ENCODE measurements at regions not wholly inside any gene's neighbourhood (a gene's known extent, or its start where the extent isn't known, plus 50 kb on each side); places are given as distances from the start of the nearest gene placed in this dataset.

DNA sequence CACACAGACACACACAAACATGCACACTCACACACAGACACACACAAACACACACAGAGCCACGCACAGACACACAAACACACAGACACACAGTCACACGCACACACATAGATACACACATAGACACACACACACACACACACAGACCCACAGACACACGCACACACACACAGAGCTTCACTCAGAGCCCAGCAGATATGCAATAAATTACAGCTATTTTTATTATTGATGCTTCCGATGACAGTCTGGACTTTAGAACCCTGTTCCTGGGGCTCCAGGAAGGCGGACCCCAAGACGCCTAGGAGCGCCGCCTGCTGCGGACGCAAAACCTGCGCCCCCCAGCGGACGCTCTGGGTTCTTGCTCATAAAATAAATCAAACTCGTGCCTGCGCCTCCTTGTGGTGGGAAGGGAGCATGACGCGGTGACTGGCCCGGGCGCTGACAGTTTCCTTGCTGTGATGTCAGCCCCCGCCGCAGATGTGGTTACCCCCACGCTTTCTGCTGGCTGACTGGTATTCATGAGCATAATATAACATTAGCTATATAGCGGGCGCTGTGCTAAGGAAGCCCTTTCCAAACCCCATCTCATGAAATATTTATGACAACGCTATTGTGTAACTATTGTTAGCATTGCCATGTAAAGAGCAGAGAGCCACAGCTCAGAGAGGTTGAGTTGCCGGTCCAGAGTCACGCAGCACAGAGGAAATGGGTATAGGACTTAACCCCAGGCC is 64.4 kb upstream of the TM9SF2 start:
- DNase-seq (ENCODE audit: low spot score): peak; percentile 83

DNA sequence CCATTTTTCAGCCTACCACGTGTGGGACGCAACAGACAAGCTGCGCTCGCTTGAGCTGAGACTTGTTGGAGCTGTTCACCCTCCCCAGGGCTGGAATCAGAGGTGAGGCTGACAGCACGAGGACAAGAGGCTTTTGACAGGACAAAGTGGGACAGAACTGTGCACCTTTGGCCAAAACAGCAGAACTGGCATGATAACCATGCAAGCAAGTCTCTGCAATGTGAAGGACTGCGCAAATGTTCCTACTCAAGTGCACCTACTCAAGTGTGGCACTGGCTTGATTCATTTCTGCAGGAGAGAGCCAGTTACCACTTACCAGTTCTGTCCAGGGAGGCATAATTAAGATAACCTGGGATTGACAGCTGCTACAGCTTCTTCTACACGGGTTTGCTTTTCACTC is 62.2 kb upstream of the TM9SF2 start:
- no peak for DNase-seq (ENCODE audit: low spot score)

DNA sequence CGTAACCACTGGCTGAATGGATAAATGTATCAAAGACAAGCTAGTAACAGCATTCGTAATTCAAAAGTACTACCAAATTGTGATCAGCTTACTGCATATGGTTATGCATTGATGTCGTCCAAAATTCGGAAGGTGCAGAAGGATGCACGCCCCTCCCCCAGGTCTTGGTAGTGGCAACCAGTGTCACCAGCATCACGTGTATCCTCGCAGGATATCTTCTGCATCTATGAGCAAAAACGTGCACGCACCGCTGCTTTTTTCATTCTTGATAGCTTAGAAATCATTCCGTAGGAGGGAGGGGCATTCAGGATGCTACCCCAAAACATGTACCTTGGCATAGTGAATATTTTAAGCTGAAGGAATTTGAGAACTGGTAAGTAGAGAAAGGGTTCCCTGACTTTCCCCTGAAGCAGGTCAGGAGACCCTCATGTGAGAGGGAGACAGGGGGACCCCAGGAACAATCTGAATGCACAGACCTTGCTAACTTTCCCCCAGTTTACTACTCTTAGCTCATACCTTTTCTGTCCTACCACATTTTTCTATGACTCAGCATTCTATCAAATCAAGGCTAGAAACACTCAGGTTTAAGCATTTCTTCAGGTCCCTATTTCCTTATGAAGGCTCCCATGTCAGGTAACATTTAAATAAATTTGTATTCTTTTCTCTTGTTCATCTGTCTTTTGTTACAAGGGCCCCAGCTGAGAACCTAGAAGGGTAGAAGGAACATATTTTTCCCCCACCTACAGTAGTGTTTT is 61.2 kb upstream of the TM9SF2 start:
- DNase-seq (ENCODE audit: low spot score): no peak

DNA sequence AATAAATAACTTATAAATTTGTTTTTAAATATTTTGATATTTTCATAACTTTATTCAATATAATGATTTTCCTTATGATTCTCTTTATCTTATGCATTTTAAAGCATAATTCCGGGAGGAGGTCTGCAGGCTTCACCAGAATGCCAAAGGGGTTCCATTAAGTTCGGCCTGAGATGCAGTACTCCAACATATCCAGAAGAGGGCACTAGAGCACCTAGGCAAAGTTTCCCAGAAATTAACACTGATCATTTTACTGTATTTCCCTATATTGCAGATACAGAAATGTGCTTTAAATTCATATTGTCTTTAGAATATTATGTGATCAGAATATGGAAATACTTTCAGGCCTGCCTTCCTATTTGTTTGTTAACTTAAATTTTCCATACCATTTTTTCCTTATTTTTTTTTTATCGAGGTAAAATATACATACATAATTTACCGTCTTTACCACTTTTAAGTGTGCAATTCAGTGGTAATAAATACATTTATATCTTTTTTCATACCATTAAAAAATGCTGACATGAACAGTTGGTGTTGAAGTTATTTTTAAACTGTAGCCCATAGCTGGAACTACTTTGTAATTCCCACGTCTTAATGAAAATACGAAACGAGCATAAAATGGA is 58.9 kb upstream of the TM9SF2 start:
- peak; percentile 59 for DNase-seq (ENCODE audit: low spot score)

DNA sequence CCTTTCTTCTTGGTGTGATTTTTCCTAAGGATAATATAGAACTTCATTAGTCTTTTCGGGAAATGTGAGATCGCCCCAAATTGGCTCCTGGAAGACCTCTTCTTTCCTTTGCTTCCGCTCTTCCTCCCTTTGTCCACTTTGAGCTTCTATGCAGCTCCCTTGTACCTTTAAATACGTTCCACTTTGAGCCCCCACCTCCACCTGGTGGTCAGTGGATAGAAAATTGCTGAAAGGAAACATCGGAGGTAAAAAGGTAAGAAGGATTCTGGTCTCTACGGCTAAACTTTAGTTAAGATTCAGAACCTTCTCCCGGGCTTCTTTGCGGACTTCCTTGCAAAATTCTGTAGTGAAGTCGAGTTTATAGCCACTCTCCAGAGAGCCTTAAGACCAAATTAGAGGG is 55.0 kb upstream of the TM9SF2 start:
- no peak for DNase-seq (ENCODE audit: low spot score)

DNA sequence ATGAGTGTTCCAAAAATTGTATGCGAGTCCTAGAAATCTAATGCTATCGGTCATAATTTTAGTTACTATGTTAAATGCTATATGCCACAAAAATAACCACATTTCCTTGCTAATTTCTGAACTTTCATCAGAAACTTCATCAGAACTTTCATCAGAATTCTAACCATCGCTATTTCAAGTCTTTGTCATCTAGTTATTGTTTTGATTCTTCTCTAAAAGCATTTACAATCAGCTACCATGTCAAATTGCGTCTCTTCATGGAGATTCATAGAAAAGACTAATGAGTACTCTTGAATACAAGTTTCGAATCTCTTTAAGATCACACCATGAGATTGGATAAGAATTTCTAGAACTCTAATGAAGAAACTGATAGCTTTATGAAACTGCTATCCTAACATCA is 52.7 kb upstream of the TM9SF2 start:
- no peak for DNase-seq (ENCODE audit: low spot score)

DNA sequence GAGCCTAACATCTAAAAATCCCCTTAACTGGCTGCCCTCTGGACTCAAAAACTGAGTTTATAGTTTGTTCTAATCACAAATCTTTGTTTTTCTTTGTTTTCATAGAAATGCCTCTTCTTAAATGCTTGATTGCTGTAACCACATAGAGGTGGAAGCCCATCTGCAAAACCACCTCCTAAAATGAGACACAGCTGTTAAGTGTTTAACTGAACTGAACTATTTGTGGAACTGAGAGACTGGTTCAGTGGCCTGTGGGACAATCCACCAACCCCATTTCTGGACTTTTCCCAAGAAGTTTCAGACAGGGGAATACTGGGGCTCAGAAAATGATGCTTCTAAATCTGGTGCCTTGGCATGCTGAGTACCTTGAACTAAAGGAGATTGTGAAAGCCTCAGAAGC is 50.9 kb upstream of the TM9SF2 start:
- DNase-seq (ENCODE audit: low spot score): no peak
